GM23248 (cell line): ENCODE measurements at regions not wholly inside any gene's neighbourhood (a gene's known extent, or its start where the extent isn't known, plus 50 kb on each side); places are given as distances from the start of the nearest gene placed in this dataset.

Experiments used
- DNase-seq: peaks from one replicate; pipeline ENCODE4 v3.0.0-alpha.2; 2015
- H2AFZ ChIP-seq: fragments of 200-600 bp; sonication (generic); 2 replicates; pipeline ENCODE4 v1.6.1; 2016; ENCODE audit warnings: antibody characterized with exemption
- H3F3A ChIP-seq: fragments of 200-600 bp; sonication (generic); 2 replicates; pipeline ENCODE4 v1.6.1; 2016; ENCODE audit warnings: mild to moderate bottlenecking, antibody characterized with exemption, mixed run types; ENCODE audit not compliant: insufficient read depth
- H3K27ac ChIP-seq: fragments of 200-600 bp; sonication (generic); 2 replicates; pipeline ENCODE4 v1.5.1; 2016; ENCODE audit warnings: mild to moderate bottlenecking
- H3K27me3 ChIP-seq: fragments of 200-600 bp; sonication (generic); replicated peaks from 2 replicates; pipeline ENCODE4 v1.6.1; 2016; ENCODE audit warnings: mild to moderate bottlenecking; ENCODE audit not compliant: insufficient read depth
- H3K36me3 ChIP-seq: fragments of 200-600 bp; sonication (generic); 2 replicates; pipeline ENCODE4 v1.6.1; 2016; ENCODE audit warnings: low read depth, mild to moderate bottlenecking
- H3K4me1 ChIP-seq: fragments of 200-600 bp; sonication (generic); 2 replicates; pipeline ENCODE4 v1.6.1; 2016; ENCODE audit warnings: mild to moderate bottlenecking; ENCODE audit not compliant: insufficient read depth
- H3K4me2 ChIP-seq: fragments of 200-600 bp; sonication (generic); one replicate; pipeline ENCODE4 v1.6.1; 2016; ENCODE audit warnings: mild to moderate bottlenecking; ENCODE audit not compliant: unreplicated experiment
- H3K4me3 ChIP-seq: fragments of 200-600 bp; sonication (generic); 2 replicates; pipeline ENCODE4 v1.5.1; 2016; ENCODE audit warnings: mild to moderate bottlenecking
- H3K79me2 ChIP-seq: fragments of 200-600 bp; sonication (generic); 2 replicates; pipeline ENCODE4 v1.6.1; 2016; ENCODE audit warnings: mild to moderate bottlenecking; ENCODE audit not compliant: insufficient read depth
- H3K9ac ChIP-seq: fragments of 200-600 bp; sonication (generic); 2 replicates; pipeline ENCODE4 v1.6.1; 2016; ENCODE audit warnings: mild to moderate bottlenecking
- H3K9me2 ChIP-seq: fragments of 200-600 bp; sonication (generic); 2 replicates; pipeline ENCODE4 v1.6.1; 2016; ENCODE audit warnings: mixed run types, mild to moderate bottlenecking, moderate library complexity; ENCODE audit not compliant: insufficient read depth
- H3K9me3 ChIP-seq: fragments of 200-600 bp; sonication (generic); one replicate; pipeline ENCODE4 v1.6.1; 2017; ENCODE audit warnings: low read depth
- H4K20me1 ChIP-seq: fragments of 200-600 bp; sonication (generic); 2 replicates; pipeline ENCODE4 v1.6.0; 2016; ENCODE audit not compliant: insufficient read depth
- EZH2 ChIP-seq: fragments of 200-600 bp; sonication (generic); IDR thresholded peaks from 2 replicates; pipeline ENCODE4 v1.6.1; 2018; ENCODE audit warnings: antibody characterized with exemption, mild to moderate bottlenecking; ENCODE audit not compliant: insufficient read depth, poor library complexity, severe bottlenecking
- EZH2phosphoT487 ChIP-seq: fragments of 200-600 bp; sonication (generic); IDR thresholded peaks from 2 replicates; pipeline ENCODE4 v1.6.1; 2018; ENCODE audit warnings: antibody characterized with exemption, moderate library complexity, mild to moderate bottlenecking, low read depth; ENCODE audit not compliant: insufficient read depth
- WGBS, 2 experiments: methylation state at CpG; one replicate each; pipeline ENCODE4 v1.1.6; 2015 to 2017; ENCODE audit warnings: low lambda C conversion rate in 2 of 2, low coverage in 1 of 2; ENCODE audit errors: missing lambda C conversion rate in 2 of 2; 5-methylcytosine and 5-hydroxymethylcytosine counted together
- in situ Hi-C: fragments of 300-500 bp; cut with MboI; formaldehyde crosslinking; loops from 2 replicates; pipeline ENCODE4 v1.15.0; 2020

- Histone ChIP-seq H3K79me2 (no peaks in the 10 kb centered on the region), H4K20me1 (no peaks in the 10 kb centered on the region), H3K4me3 (no peak overlapping the region), H3F3A (peaks cover 6% of the 10 kb centered on the region; the same call in 1 of the 2 replicates), H3K4me1 (peaks cover 8% of the 10 kb centered on the region), H3K36me3 (no peaks in the 10 kb centered on the region), H2AFZ (no peak overlapping the region), H3K9ac (no peak overlapping the region), H3K27ac (no peak overlapping the region), H3K9me3 (no peaks in the 10 kb centered on the region), H3K9me2 (no peaks in the 10 kb centered on the region), H3K4me2 (no peak overlapping the region), H3K27me3 (no peaks in the 10 kb centered on the region)
- in situ Hi-C loops, result no loop called here
- TF ChIP-seq EZH2, result no peak
- TF ChIP-seq EZH2phosphoT487, result no peak
- 75 to 84% methylated on average over 2 of the region's 2 CpGs for WGBS, 2 experiments
- no peak for DNase-seq
Observed at GRCh38 chr11:87405356-87405755, 367.6 kb downstream of the TMEM135 start.

GRCh38 chr11:87401653-87402052, 363.9 kb downstream of the TMEM135 start:
- Histone ChIP-seq H3K36me3 (no peaks in the 10 kb centered on the region), H3K4me1 (peaks cover 8% of the 10 kb centered on the region), H3K4me3 (no peak overlapping the region), H3F3A (peaks cover 6% of the 10 kb centered on the region; the same call in 1 of the 2 replicates), H3K9me3 (no peaks in the 10 kb centered on the region), H3K9me2 (no peaks in the 10 kb centered on the region), H3K27me3 (no peaks in the 10 kb centered on the region), H3K4me2 (no peak overlapping the region), H4K20me1 (no peaks in the 10 kb centered on the region), H3K79me2 (no peaks in the 10 kb centered on the region), H2AFZ (no peak overlapping the region), H3K27ac (no peak overlapping the region), H3K9ac (no peak overlapping the region)
- WGBS, 2 experiments, result 83 to 100% methylated on average over 1 of the region's 1 CpG
- no peak for TF ChIP-seq EZH2phosphoT487
- TF ChIP-seq EZH2, result no peak
- in situ Hi-C loops, result no loop called here
- no peak for DNase-seq

GRCh38 chr11:87399341-87399740, 361.6 kb downstream of the TMEM135 start:
- Histone ChIP-seq H3K27ac (no peak overlapping the region), H3K27me3 (no peaks in the 10 kb centered on the region), H3K79me2 (no peaks in the 10 kb centered on the region), H3K4me2 (no peak overlapping the region), H3F3A (no peaks in the 10 kb centered on the region), H4K20me1 (no peaks in the 10 kb centered on the region), H3K9ac (no peak overlapping the region), H2AFZ (no peak overlapping the region), H3K9me2 (no peaks in the 10 kb centered on the region), H3K4me1 (no peaks in the 10 kb centered on the region), H3K36me3 (no peaks in the 10 kb centered on the region), H3K9me3 (no peaks in the 10 kb centered on the region), H3K4me3 (no peak overlapping the region)
- no peak for DNase-seq
- TF ChIP-seq EZH2phosphoT487, result no peak
- TF ChIP-seq EZH2, result no peak
- in situ Hi-C loops, result no loop called here

- Histone ChIP-seq H2AFZ (no peak overlapping the region), H3K4me2 (no peak overlapping the region), H3K4me3 (no peak overlapping the region), H3K9ac (no peak overlapping the region), H3K9me3 (no peaks in the 10 kb centered on the region), H3K27me3 (no peaks in the 10 kb centered on the region), H4K20me1 (no peaks in the 10 kb centered on the region), H3F3A (no peaks in the 10 kb centered on the region), H3K9me2 (no peaks in the 10 kb centered on the region), H3K27ac (no peak overlapping the region), H3K79me2 (no peaks in the 10 kb centered on the region), H3K36me3 (no peaks in the 10 kb centered on the region), H3K4me1 (no peaks in the 10 kb centered on the region)
- DNase-seq, result peak; percentile 34
- no peak for TF ChIP-seq EZH2
- TF ChIP-seq EZH2phosphoT487, result no peak
- in situ Hi-C loops, result no loop called here
- WGBS, 2 experiments, result 11 to 15% methylated on average over 2 of the region's 2 CpGs
Observed at GRCh38 chr11:87398931-87399330, 361.2 kb downstream of the TMEM135 start.
